CD4-positive, alpha-beta T cell treated with Interleukin-17A for 1 hour (primary cell): ENCODE measurements at regions not wholly inside any gene's neighbourhood (a gene's known extent, or its start where the extent isn't known, plus 50 kb on each side); places are given as distances from the start of the nearest gene placed in this dataset.

ENCODE experiments used
- DNase-seq: peaks from one replicate; pipeline ENCODE4 v3.0.0-alpha.2; 2020

GRCh38 chr6:29884261-29884660 lies 56.6 kb downstream of the HLA-G start:
- DNase-seq, result no peak

GRCh38 chr6:29886701-29887100 lies 55.6 kb upstream of the HLA-A start:
- DNase-seq, result no peak

DNA sequence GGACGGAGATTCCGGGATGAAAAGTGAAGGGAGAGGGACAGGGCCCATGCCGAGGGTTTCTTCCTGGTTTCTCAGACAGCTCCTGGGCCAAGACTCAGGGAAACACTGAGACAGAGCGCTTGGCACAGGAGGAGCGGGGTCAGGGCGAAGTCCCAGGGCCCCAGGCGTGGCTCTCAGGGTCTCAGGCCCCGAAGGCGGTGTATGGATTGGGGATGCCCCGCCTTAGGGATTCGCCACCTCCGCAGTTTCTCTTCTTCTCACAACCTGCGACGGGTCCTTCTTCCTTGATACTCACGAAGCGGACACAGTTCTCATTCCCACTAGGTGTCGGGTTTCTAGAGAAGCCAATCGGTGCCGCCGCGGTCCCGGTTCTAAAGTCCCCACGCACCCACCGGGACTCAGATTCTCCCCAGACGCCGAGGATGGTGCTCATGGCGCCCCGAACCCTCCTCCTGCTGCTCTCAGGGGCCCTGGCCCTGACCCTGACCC lies 55.0 kb upstream of the HLA-A start:
- peak; percentile 74 for DNase-seq

GRCh38 chr6:29887819-29888776 lies 54.2 kb upstream of the HLA-A start:
- peak; percentile 95 for DNase-seq
